Activated CD4-positive, alpha-beta memory T cell treated with anti-CD3 and anti-CD28 coated beads, Interleukin-2, amount 10 ng/mL, durations not matched to agents 7 days and 5 days (primary cell): ENCODE measurements at regions not wholly inside any gene's neighbourhood (a gene's known extent, or its start where the extent isn't known, plus 50 kb on each side); places are given as distances from the start of the nearest gene placed in this dataset.

ENCODE experiments used
- CTCF ChIA-PET: fragments of 350-600 bp; sonication (Branson Sonifier 250); formaldehyde crosslinking; loops from one replicate; lab custom pipeline; 2021; ENCODE audit warnings: antibody characterized with exemption, inconsistent platforms; lab: Charles Lee
- POLR2A ChIA-PET: fragments of 350-600 bp; sonication (Branson Sonifier 250); formaldehyde crosslinking; loops from one replicate; lab custom pipeline; 2021; ENCODE audit warnings: antibody characterized with exemption; lab: Charles Lee
- DNase-seq: peaks from one replicate; pipeline ENCODE4 v3.0.0-alpha.2; 2020
- H3K27ac Mint-ChIP-seq: one replicate; pipeline ENCODE4 v1.8.0; 2021; ENCODE audit warnings: mild to moderate bottlenecking, mixed read lengths
- H3K27me3 Mint-ChIP-seq: one replicate; pipeline ENCODE4 v1.8.0; 2021; ENCODE audit warnings: mixed read lengths
- H3K36me3 Mint-ChIP-seq: one replicate; pipeline ENCODE4 v1.8.0; 2021; ENCODE audit warnings: low read depth, mixed read lengths
- H3K4me1 Mint-ChIP-seq: one replicate; pipeline ENCODE4 v1.8.0; 2021; ENCODE audit warnings: mixed read lengths
- H3K4me3 Mint-ChIP-seq: one replicate; pipeline ENCODE4 v1.8.0; 2021; ENCODE audit warnings: mild to moderate bottlenecking, mixed read lengths
- H3K9me3 Mint-ChIP-seq: one replicate; pipeline ENCODE4 v1.8.0; 2021; ENCODE audit warnings: mixed read lengths

DNA sequence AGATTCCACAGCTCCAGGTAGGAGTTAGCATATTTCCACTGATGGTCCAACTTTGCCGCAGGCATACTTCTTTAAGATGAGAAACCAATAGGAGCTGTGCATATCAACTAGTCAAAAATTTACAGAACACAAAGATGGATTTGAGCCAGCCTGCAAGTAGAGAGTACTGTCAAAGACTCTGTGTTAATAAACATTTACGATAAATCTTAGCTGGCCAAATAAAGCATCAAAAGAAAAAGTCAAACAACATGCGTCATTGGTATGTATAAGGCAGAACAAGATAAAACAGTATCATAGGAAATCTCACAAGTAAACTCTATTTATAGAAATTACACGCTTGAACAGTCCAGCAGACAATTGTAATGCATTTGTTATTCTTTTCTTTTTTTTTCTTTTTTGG, 907.4 kb upstream of the AGA start:
- no peaks in the 10 kb centered on the region for H3K27me3 Mint-ChIP-seq

DNA sequence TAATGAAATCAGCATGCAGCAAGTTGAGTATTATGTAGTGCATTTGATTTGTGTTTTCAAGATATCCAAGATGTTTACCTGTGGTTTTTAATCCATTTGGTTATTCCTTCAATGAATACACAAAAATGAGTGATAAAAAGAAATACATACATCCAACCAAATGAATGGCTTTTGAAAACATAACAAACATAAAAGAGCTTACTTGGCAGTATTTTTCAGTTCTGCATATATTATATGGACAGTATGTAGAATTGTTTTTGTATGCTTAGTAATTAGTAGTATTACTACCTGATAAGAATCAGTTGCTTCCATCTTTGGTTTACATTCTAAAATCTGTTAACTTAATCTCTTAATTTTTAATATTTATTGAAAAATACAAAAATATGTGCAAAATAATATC, 908.9 kb upstream of the AGA start:
- H3K4me3 Mint-ChIP-seq, result no peak overlapping the region
- DNase-seq, result no peak
- CTCF ChIA-PET, result no interaction called here
- no peak overlapping the region for H3K27ac Mint-ChIP-seq
- no peaks in the 10 kb centered on the region for H3K4me1 Mint-ChIP-seq
- no peaks in the 10 kb centered on the region for H3K9me3 Mint-ChIP-seq
- POLR2A ChIA-PET, result no interaction called here
- no peaks in the 10 kb centered on the region for H3K36me3 Mint-ChIP-seq
- H3K27me3 Mint-ChIP-seq, result no peaks in the 10 kb centered on the region

More for the DNA sequence above, 907.4 kb upstream of the AGA start:
- H3K36me3 Mint-ChIP-seq, result no peaks in the 10 kb centered on the region
- H3K27ac Mint-ChIP-seq, result no peak overlapping the region
- no peak overlapping the region for H3K4me3 Mint-ChIP-seq
- no peaks in the 10 kb centered on the region for H3K9me3 Mint-ChIP-seq
- H3K4me1 Mint-ChIP-seq, result no peaks in the 10 kb centered on the region
- DNase-seq, result no peak
- CTCF ChIA-PET, result no interaction called here
- POLR2A ChIA-PET, result no interaction called here

DNA sequence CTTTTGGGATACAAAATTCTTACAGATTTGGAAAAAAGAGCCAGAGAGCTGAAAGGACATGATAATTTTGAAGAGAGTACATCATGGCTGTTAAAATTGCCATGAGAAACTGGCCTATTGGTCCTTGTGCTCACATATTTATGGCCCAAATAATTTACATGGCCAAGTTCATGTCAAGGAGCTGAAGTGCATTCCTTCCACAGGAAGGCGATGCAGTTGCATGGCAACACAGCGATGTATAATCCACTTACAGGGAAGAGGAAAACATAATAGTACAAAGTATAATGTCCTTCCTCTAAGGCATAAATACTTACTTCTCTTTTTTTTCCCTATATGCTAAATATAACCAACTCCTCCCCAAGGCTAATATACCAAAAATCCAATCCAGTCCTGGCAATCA, 914.5 kb upstream of the AGA start:
- Mint-ChIP-seq H3K36me3 (no peaks in the 10 kb centered on the region), H3K27ac (no peak overlapping the region), H3K27me3 (no peaks in the 10 kb centered on the region), H3K4me3 (no peak overlapping the region), H3K4me1 (no peaks in the 10 kb centered on the region), H3K9me3 (peaks cover 4% of the 10 kb centered on the region)
- ChIA-PET POLR2A (no interaction called here), CTCF (no interaction called here)
- DNase-seq, result no peak

DNA sequence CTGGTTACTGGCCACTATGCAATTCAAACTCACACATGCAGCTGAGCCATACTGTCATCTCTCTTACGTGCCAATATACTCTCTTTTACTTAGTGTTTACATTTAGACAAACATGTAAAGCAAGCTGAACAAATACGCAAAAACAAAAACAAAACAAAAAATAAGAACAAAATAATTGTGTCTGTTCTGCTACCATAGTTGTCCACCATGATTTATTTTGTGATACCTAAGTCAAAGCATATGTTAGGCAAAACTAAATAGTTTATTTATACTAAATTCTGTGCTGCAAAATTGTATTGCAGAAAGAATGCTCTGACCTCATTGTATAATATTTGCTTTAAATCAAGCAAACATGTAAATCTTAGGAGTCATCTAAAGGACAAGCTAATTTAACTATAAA, 943.2 kb upstream of the AGA start:
- no peaks in the 10 kb centered on the region for H3K36me3 Mint-ChIP-seq
- DNase-seq, result no peak
- no peaks in the 10 kb centered on the region for H3K9me3 Mint-ChIP-seq
- ChIA-PET CTCF (no interaction called here), POLR2A (no interaction called here)
- no peaks in the 10 kb centered on the region for H3K4me1 Mint-ChIP-seq
- no peak overlapping the region for H3K4me3 Mint-ChIP-seq
- no peaks in the 10 kb centered on the region for H3K27me3 Mint-ChIP-seq
- no peak overlapping the region for H3K27ac Mint-ChIP-seq

DNA sequence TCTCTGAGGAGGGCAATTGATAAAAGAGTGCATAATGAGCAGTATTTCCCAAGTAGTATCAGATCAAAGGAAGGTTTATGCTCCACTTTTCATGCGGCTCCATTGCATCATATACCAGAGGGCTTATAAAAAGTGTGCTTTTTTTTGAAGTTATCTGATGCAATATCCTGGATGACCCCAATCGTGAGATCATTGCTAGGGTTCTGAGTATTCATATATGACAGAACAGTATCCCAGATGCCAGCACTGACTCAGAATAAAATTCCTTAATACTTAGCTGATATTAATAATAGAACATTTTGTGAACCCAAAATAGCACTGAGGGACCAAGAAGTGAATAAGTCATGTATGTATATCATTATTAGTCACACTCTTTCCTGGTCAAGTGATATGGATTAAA, 945.5 kb upstream of the AGA start:
- H3K4me1 Mint-ChIP-seq, result no peaks in the 10 kb centered on the region
- no peaks in the 10 kb centered on the region for H3K36me3 Mint-ChIP-seq
- H3K27me3 Mint-ChIP-seq, result no peaks in the 10 kb centered on the region
- CTCF ChIA-PET, result no interaction called here
- no peak overlapping the region for H3K27ac Mint-ChIP-seq
- POLR2A ChIA-PET, result no interaction called here
- DNase-seq, result no peak
- H3K9me3 Mint-ChIP-seq, result no peaks in the 10 kb centered on the region
- H3K4me3 Mint-ChIP-seq, result no peak overlapping the region

DNA sequence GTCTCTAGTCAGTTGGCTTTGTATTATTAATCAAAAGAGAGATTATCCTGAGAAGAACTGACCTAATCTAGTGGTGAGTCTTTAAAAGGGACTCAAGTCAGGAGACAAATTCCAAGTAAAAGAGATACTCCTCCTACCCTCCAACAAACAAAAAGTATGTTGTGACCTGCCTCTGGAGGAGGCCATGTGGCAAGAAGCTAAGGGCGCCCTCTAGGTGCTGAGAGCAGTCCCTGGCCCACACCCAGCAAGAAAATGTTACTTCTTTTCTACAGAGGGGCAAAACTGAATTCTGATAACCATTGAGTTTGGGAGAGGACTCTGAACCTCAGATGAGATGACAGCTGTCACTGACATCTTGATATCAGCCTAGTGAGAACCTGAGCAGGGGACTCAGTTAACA, 953.6 kb upstream of the AGA start:
- no peaks in the 10 kb centered on the region for H3K4me1 Mint-ChIP-seq
- CTCF ChIA-PET, result no interaction called here
- no peak overlapping the region for H3K27ac Mint-ChIP-seq
- DNase-seq, result no peak
- H3K4me3 Mint-ChIP-seq, result no peak overlapping the region
- no peaks in the 10 kb centered on the region for H3K36me3 Mint-ChIP-seq
- POLR2A ChIA-PET, result no interaction called here
- H3K9me3 Mint-ChIP-seq, result no peaks in the 10 kb centered on the region
- H3K27me3 Mint-ChIP-seq, result no peaks in the 10 kb centered on the region

DNA sequence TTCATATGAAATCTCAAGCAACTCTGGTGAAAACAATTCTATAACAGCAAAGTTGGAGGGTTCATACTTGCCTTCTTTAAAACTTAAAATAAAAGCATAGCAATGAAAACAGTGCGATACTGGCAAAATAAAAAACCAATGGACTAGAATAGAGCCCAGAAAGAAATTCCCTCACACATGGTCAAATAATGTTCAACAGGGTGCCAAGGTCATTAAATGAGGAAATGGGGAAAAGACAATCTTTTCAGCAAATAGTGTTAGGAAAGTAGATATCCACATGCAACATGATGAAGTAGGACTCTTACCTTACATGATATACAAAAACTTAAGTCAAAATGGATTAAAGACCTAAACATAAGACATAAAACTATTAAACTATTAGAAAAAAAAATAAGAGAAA, 970.2 kb upstream of the AGA start:
- Mint-ChIP-seq H3K27me3 (no peaks in the 10 kb centered on the region), H3K9me3 (peaks cover 2% of the 10 kb centered on the region), H3K4me3 (no peak overlapping the region), H3K36me3 (no peaks in the 10 kb centered on the region), H3K4me1 (no peaks in the 10 kb centered on the region), H3K27ac (no peak overlapping the region)
- ChIA-PET POLR2A (no interaction called here), CTCF (no interaction called here)
- no peak for DNase-seq

DNA sequence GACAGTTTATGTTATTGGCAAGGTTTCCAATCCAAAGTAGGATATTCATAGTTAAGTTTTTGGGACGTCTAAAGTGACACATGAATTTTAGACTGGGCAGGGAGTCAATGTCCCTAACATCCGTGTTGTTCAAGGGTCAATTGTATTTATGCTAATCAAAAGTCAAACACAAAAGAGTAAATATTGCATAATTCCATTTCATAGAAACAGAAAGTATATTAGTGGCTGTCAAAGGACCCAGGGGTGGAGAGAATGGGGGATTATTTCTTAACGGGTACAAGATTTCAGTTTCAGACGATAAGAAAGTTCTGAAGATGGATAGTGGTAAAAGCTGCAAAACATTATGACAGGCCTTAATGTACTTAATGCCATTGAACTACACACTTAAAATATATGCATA, 971.8 kb upstream of the AGA start:
- ChIA-PET POLR2A (no interaction called here), CTCF (no interaction called here)
- no peak overlapping the region for H3K27ac Mint-ChIP-seq
- no peak overlapping the region for H3K4me3 Mint-ChIP-seq
- no peaks in the 10 kb centered on the region for H3K36me3 Mint-ChIP-seq
- H3K27me3 Mint-ChIP-seq, result no peaks in the 10 kb centered on the region
- no peaks in the 10 kb centered on the region for H3K4me1 Mint-ChIP-seq
- peaks cover 2% of the 10 kb centered on the region for H3K9me3 Mint-ChIP-seq
- no peak for DNase-seq

DNA sequence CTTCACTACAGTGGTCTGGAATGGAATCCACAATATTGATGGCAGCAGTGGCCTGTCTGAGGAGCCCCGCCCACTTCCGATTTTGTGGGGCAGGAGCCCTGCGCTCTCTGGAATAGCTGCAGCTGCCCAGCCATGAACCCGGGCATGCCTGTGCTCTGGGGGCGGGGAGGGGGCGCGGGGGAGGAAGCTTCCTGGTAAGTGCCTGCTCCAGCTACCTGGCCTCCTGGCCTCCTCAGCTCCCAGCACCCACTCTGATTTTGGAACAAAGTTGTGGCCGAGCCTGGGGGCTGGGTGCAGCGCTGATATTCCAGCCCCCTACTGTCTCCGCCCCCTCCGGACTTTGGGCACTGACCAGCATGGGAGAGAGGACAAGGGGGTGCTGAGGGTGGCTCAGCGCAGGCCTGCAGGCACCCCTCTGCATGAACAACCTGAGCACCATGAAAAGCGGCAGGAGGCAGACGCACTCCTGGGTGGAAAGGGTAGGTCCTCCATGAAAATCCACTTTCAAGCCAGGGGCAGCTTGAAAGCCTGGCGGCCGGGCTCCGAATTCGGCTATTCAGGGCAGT, 972.7 kb upstream of the AGA start:
- DNase-seq, result no peak
- ChIA-PET CTCF (no interaction called here), POLR2A (no interaction called here)
- H3K9me3 Mint-ChIP-seq, result peaks cover 2% of the 10 kb centered on the region
- H3K4me3 Mint-ChIP-seq, result no peak overlapping the region
- no peaks in the 10 kb centered on the region for H3K36me3 Mint-ChIP-seq
- H3K4me1 Mint-ChIP-seq, result no peaks in the 10 kb centered on the region
- H3K27me3 Mint-ChIP-seq, result no peaks in the 10 kb centered on the region
- H3K27ac Mint-ChIP-seq, result no peak overlapping the region

DNA sequence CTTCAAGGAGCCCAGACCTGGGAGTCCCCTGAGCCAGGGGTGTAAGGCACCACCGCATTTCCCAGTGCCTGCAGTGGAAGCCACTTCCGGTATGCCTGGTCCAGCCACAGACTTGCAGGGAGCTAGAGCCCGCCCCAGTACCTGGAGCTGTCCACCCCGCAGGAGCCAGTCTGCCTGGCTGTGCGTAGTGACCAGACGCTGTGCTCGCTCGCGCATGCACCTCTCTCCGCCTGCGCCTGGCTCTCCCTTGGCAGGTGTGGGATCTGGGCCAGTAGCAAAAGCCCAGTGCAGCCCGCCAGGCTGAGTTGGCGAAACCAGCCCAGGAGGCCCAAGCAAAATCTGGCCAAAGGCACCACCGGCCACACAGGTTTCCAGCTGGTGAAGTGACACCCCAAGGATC, 973.7 kb upstream of the AGA start:
- Mint-ChIP-seq H3K9me3 (peaks cover 2% of the 10 kb centered on the region), H3K36me3 (no peaks in the 10 kb centered on the region), H3K27ac (no peak overlapping the region), H3K27me3 (no peaks in the 10 kb centered on the region), H3K4me3 (no peak overlapping the region), H3K4me1 (no peaks in the 10 kb centered on the region)
- ChIA-PET POLR2A (no interaction called here), CTCF (no interaction called here)
- no peak for DNase-seq

DNA sequence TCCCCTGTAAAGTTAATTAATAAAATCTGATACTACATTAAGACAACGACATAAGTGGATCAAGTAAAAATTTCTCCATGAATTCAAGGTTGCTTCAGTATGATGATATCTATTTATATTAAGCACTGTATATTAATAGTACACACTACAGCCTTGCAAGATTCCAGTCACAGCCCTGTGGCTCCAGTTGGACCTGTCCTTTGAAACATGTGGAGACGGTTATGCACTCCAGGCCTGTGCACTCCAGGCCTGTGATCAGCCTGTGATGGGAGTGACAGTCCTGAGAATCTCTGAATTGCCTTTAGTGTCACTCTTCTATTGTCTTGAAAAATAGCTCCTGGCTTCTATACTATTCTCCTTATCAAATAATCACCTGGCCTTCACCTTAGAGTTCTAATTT, 981.1 kb upstream of the AGA start:
- Mint-ChIP-seq H3K4me3 (no peak overlapping the region), H3K4me1 (no peaks in the 10 kb centered on the region), H3K9me3 (no peaks in the 10 kb centered on the region), H3K27me3 (no peaks in the 10 kb centered on the region), H3K27ac (no peak overlapping the region), H3K36me3 (no peaks in the 10 kb centered on the region)
- no peak for DNase-seq
- POLR2A ChIA-PET, result no interaction called here
- CTCF ChIA-PET, result no interaction called here

DNA sequence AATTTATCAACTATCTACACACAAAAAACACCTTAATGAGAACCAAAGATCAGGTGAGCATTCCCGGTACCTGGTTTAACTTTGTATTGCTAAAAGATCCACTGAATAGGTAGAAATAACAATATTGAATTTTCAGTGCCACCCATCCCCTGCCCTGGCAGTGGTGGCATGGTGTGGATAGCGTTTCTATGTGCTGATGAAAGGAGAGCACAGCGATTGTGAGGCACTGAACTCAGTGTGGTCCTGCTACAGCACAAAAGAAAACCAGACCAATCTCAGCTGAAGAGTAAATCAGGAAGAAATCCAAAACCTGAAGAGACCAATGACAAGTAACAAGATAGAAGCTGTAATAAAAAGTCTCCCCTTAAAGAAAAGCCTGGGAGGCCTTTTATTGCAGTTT, 984.6 kb upstream of the AGA start:
- Mint-ChIP-seq H3K27me3 (no peaks in the 10 kb centered on the region), H3K4me3 (no peak overlapping the region), H3K9me3 (no peaks in the 10 kb centered on the region), H3K4me1 (no peaks in the 10 kb centered on the region), H3K27ac (no peak overlapping the region), H3K36me3 (no peaks in the 10 kb centered on the region)
- CTCF ChIA-PET, result no interaction called here
- POLR2A ChIA-PET, result no interaction called here
- DNase-seq, result no peak

DNA sequence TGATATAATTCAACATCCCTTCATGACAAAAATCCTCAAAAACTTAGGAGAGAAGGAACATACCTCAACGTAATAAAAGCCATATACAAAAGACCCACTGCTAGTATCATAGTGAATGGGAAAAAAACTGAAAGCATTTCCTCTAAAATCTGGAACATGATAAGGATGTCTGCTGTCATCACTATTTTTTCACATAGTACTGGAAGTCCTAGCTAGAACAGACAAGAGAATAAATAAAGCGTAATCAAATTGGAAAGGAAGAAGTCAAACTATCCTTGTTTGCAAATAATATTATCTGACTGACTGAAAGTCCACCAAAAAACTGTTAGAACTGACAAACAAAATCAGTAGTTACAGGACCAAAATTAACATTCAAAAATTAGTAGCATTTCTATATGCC, 985.4 kb upstream of the AGA start:
- CTCF ChIA-PET, result no interaction called here
- POLR2A ChIA-PET, result no interaction called here
- Mint-ChIP-seq H3K9me3 (no peaks in the 10 kb centered on the region), H3K27me3 (no peaks in the 10 kb centered on the region), H3K4me1 (no peaks in the 10 kb centered on the region), H3K36me3 (no peaks in the 10 kb centered on the region), H3K4me3 (no peak overlapping the region), H3K27ac (no peak overlapping the region)
- no peak for DNase-seq

DNA sequence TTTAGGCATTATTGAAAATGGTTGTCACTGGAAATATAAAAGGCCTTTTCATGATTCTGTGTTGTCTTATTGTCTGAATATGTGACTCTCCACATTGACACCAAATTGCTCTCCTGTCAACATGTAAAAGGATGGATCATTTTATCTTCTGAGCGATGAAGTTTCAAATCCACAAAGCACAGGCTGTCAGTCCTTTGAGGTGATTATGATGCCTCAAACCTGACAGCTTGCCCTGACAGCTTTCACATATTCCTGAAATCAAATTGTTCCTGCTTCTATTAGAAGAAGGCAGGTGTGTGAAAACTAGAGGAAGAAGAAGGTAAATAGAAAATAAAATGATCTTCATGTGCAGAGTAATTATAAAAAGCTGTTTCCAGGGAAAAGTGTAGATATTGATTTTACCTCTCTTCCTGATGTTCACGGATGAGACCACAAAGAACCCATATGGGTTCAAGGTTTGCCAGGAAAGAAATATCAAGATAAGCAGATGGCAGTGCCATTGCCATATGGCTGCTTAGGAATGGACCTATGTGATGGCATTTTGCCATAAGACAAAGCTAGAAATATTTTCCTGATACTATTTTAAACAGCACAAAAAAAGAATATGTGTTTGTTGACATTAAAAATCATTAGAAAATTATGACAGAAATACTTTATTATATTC, 1006.3 kb upstream of the AGA start:
- no peaks in the 10 kb centered on the region for H3K36me3 Mint-ChIP-seq
- H3K27me3 Mint-ChIP-seq, result no peaks in the 10 kb centered on the region
- no peak overlapping the region for H3K4me3 Mint-ChIP-seq
- peaks cover 2% of the 10 kb centered on the region for H3K9me3 Mint-ChIP-seq
- CTCF ChIA-PET, result no interaction called here
- no peaks in the 10 kb centered on the region for H3K4me1 Mint-ChIP-seq
- no peak overlapping the region for H3K27ac Mint-ChIP-seq
- POLR2A ChIA-PET, result no interaction called here
- no peak for DNase-seq
